ENCODE measurements at regions not wholly inside any gene's neighbourhood (a gene's known extent, or its start where the extent isn't known, plus 50 kb on each side); places are given as distances from the start of the nearest gene placed in this dataset.

DNA sequence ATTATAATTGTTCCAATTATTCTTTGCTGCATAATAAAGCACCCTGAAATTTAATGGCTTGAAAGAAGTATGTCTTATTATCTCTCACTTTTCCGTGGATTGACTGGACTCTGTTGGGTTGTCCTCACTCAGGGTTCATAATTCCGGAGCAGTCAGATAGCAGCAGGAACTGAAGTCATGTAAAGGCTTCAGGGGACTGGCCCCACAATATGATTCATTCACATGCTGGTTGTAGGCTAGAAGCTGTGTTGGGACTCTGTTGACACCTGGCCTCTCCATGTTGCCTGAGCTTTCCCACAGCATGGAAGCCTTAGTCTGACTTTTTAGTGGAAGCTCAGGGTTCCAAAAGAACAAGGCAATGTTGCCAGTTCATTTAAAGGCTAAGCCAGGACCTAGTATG, 367.1 kb upstream of the ADGRL2 start:
- DNase-seq (ENCODE audit: low spot score) = no peak

DNA sequence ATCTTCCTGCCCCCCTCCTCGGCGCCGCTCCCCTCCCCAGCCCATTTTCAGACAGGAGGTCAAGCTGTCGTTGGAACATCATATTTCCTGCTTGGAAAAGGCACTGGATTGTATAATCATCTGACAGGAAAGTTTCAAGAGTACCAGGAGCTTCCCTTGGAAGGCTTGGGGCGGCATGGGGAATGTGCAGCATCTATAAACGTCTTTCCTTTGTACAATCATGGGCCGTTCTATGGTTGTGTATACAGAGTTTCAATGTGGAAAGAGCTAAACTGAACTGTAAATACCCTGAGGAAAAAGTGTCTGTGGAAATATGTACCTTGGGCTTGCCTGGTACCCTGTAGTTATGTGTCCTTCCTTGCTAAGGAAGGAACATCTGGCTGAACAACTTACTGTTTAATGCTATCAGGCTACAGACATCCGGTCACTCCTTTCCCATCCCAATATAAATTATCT, 368.1 kb upstream of the ADGRL2 start:
- no peak for DNase-seq (ENCODE audit: low spot score)

DNA sequence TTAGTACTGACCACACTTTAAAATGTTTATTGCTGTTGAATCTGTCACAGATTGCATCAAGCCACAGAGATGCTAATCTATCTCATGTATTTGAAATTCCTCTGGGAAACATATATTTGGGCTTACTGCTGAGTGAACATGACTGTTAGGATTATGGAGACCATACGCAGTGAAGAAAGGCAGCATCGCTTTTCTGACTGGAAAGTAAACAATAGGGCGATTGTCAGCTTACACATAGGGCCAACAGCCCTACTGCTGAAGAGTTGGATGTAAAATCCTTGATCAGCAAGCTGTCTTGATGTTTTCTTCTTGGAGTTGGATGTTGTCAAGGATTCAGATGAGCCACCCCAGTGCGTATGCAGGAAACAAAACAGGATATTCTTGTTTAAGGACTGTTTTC, 368.7 kb upstream of the ADGRL2 start:
- DNase-seq (ENCODE audit: low spot score) = no peak

DNA sequence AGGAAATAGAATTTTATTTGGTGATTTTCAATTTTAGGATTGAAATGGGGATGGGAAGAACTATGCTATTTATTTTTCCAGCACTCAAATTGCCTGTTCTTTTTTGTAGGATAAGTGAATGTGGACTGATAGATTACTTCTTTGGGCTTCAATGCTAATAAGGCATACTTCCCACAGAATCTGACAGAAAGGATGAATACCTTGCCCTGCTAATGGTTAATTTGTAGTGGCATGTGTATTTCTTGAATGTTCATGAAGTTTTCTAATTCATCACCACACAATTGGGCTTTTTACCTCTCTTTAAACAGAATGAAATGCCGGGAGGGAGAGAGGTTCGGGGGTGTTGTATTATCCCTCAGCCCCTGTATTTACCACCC, 369.1 kb upstream of the ADGRL2 start:
- DNase-seq (ENCODE audit: low spot score) = no peak

DNA sequence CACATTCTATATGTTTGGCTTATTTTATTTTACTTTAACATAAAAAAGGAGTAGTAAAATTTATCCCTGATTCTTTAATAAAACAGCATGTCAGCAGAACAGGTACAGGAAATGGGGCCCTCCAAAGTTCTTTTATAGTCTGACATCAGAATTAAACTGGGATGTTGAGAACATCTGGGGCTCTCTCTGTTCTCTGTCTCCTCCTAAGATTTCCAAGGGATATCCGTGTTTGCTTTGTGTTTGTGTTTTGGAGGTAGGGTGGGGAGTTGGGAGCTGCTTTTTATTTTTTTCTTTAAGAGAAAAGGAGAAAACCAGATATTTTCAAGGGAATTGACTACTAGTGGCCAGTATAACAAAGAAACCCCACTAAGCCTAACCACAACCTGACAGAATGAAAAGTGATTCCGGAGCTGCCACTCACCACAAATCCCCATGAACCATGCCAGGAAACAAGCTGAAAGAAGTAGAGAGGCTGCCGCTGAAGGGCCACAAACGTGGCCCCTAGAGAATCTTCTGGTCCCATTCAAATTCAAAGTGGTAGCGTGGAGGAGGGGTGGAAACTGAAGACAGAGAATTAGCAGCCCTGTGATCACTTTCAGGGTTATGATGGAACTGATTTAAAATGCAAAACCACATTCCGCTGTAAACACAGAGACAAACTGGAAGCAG, 369.6 kb upstream of the ADGRL2 start:
- DNase-seq (ENCODE audit: low spot score) = no peak

DNA sequence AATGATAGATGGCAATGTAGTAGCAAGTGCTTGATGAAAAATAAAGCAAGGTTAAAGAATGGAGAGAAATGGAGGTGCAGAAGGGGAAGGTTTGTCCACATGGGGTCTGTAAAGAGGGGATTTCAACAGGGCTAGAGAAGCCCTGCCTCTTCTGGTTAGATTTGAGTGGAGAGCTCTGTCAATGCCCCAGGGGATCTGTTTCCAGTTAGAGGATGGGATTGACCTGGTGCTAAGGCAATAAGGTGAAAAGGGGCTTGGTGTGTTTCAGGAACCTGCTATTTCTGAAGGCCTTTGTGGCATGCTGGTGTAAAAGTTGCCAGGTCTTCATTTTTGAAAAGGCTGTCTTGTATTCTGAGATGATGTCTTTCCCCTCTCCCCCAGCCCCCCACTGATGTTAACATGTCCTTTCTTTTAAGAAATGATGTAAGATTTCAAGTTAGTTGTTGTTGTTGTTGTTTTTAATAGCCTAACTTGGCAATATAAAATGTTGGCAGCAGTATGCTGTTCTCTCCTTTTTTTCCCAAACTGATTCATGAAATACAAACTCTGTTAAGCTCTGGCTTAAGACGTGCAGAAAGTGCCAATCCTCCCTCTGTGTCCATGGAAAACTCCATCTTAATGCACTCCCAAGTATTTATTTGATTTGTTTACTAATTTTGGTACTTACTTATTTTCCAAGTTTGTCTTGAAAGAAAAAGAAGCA, 370.3 kb upstream of the ADGRL2 start:
- DNase-seq (ENCODE audit: low spot score) = no peak

DNA sequence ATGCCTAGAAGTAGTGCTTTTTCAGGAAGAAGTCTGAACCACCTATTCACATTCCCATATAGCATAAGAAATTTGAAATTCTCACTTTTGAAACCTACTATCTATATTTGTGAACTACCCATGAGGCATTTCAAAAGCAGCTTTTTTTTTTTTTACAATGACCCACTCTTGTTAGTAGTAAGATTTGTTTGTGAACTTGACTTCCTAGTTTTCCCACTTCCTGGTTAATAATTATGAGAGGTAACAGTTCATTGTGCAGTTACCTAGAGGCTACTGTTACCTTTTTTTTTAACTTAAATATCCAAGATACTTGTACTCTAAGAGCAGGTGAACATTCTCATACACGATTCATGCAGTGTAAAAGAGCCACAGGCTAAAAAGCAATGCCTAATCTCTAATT, 371.7 kb upstream of the ADGRL2 start:
- no peak for DNase-seq (ENCODE audit: low spot score)

DNA sequence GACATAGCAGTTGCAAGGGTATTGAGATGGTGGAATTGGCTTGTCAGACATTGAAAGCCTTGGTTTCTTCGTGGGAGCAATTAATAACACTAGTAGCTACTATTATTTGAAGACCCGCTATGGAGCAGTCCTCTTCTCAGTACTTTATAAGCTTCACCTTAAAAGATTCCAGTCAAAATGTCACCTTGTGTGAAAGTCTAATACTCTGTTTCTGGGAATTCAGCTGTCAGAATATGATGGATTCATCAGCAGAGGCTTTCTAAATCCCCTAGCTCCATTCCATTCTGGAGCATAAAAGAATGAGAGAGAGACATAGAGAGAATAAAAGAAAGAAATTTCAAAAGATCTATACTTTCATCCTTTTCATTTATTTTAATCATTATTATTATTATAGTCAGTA, 375.9 kb upstream of the ADGRL2 start:
- no peak for DNase-seq (ENCODE audit: low spot score)

DNA sequence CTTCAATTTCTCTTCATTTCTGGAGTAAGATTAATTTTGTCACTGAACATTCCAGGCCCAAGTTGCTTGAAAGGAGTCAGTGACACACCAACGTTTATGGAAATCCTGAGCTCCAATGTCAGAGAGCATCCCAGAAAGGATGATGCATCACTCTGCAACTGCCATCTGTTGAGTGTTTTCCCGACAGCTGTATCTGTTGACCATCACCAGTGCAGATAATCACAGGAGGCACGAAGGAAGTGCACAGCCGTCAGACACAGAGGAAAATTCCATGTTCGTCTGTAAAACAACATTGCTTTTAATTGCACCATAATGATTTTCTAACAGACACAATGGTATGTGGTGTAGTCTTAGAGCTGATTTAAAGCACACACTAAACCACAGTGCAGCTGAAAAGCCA, 376.7 kb upstream of the ADGRL2 start:
- DNase-seq (ENCODE audit: low spot score) = no peak

DNA sequence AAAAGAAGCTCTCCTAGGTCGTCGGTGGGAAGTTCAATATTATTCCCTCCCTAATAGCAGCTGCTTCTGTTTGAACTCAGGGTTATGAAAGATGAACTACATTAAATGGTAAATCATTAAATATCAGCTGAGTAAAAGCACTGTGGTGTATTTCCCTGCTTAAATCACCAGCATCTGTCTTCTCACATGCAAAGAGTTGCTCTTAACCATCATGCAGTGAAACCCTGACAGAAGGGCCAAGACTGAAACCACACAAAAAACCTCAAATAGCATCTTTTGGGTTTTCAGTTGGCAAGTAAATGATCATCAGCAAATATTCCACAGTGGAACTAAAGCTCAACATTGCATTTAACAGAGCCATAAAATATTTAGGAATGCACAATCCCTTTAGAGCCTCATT, 380.0 kb upstream of the ADGRL2 start:
- DNase-seq (ENCODE audit: low spot score) = no peak

DNA sequence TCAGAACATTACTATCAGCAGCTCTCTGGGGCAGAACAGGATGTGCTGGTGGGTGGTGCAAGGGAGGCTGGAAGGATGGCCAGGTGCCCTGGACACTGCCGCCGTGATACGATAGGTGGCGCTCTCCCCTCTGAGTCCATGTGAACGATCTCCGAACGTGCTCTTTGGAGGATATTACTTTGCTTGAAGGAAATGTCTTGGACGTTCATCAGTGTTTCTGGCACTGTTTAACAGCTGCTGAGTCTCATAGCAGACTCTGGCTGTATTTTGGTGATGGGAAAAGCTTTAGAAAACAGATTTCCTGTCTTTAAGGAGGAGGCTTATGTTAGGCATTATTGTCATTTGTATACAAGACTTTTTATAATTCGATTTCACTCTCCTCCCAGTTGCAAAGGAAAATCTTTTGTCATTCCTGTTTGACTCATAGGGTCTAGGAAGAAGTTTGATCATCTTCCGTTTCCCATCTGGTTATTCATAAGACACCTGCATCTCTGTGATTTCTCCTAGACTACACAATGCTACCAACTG, 386.2 kb upstream of the ADGRL2 start:
- DNase-seq (ENCODE audit: low spot score) = no peak

DNA sequence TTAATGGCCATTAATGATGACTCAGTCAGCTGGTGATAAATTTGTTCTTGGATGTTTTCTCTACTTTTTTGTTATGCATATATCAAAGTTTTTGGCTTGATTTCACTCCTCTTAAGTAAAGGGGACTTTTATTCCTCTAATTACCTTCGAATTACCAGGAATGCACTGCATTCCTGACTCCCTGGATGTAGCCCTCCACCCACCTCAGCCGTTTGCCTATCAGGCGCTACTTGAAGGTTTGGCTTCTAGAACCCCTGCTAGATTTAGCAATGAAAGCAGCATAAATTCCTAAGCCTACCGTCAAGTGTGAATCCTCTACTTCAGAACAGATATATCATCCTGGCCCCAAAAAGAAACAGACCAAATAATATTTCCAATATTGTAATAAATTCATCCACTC, 387.8 kb upstream of the ADGRL2 start:
- DNase-seq (ENCODE audit: low spot score) = no peak

DNA sequence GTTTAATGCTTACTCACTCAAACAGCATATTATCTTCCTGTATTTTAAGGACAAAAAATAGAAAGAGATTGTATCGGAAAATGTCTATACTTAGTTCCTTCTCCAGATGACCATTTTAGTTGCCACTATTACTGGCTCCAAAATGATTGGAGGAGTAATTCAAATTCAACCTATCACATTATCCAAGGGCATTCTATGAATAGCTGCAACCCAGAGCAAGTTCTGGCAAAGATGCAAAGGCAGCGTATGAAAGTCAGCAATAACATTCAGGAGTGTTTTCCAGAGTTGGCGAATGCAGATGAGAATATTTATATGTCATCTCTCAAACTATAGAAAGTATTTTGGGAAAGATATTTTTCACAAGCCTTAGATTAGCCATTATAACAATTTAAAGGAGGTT, 389.8 kb upstream of the ADGRL2 start:
- DNase-seq (ENCODE audit: low spot score) = no peak

DNA sequence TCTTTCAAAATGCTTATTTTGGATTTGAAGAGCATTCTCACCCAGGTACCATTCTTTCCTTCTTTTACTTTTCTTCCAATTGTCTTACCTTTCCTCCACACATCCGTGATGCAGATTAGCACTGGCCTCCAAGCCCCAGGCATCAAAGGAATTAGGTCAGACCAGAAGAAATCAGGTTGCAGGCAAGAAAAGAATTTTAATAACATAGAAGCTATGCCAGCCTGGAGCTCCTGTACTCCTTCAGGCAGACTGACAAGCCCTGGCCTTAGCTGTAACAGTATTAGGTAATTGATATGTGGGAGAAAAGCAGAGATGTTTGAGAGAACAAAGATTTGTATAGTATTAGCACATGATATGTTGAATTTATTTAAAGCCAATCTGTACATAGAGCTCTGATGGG, 390.4 kb upstream of the ADGRL2 start:
- DNase-seq (ENCODE audit: low spot score) = peak; percentile 34

DNA sequence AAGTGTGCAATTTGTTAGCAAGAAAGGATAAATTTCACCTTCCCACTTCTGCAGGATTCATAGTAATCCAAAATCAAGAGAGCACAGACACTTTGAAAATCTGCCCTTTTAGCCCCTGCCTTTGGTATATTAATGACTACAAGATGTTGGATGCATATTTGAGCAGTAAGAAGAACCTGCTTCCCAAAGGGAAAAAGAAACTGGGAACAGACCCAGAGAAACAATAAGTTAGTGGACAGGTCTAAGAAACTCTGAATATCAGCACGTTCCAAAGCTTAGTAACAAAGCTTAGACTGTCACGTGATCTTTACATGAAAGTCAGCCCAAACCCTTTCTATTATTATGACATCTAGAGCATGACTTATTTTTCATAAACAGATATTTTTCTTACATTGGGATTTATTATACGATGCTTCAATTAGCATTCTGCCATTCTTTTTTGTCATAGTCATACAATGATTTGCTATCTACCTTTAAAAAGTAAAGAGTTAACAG, 390.9 kb upstream of the ADGRL2 start:
- DNase-seq (ENCODE audit: low spot score) = no peak

DNA sequence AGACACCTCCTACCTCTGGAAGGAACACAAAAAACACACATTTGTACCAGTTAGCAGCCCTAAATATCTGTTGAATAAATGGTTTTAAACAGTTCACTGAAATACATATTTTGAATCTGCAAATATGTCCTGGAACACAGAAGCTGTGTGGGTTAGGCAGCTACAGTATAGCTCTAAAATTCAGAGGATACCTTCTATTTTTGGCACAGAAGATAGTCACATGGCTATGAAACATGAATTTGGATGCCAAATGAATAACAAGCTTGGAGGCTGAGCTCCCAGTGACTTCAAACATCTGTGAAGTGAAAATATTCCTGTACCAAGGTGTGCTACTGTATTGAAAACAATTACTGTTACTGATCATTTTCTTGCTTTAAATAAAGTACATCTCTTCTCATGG, 391.5 kb upstream of the ADGRL2 start:
- DNase-seq (ENCODE audit: low spot score) = peak; percentile 42

DNA sequence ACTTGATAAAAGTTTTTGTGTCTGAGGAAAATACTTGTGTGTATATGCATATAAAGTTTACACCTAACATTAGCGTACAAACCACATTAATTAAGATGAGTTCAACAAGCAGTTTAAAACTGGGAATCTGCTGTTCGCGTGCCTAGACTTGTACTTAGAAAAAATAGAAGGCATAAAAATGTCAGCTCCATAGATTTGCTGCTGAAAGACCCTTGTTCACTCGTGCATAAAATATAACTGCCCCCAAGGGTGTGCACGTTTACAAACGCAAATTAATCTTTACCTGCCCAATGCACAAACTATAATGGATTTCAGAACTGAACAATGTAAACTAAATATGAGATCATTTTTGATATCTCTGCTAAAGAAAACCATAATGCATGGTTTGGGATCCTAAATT, 392.3 kb upstream of the ADGRL2 start:
- no peak for DNase-seq (ENCODE audit: low spot score)

DNA sequence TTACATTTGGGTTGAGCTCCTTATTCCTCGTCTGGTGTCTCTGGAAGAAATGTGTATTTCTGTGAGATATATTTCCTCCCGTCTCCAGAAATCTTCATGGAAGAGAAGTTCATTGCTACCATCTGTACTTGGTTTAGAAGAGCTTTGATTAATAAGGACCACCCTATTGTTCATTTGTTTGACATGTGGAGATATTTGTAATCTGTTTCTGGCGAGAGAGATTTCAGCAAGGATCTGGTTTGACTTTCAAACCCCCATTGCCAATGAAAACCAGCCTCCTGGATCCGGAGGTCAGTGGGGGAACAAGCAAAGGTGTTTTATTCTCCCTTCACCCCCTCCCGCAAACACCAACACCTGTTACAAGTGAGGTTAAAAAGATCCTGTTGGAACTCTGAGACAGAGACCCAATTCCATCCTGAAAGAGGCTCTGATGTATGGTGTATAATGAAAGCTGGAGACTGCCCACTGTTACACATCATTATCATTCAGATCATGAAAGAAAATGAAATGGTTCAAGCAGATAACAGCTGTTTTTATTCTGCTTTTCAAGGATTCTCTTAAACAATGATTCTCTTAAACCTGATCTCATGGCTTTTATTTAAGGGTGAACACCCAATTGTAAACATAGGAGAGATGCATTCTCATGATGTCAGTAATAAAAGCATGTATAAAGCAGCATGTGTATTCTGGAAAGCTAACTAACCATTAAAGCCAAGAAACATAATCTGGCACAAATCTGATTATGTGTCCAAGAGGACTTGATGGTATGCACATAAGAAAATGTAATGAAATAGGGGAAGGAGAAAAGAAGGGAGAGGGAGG, 393.5 kb upstream of the ADGRL2 start:
- DNase-seq (ENCODE audit: low spot score) = no peak

DNA sequence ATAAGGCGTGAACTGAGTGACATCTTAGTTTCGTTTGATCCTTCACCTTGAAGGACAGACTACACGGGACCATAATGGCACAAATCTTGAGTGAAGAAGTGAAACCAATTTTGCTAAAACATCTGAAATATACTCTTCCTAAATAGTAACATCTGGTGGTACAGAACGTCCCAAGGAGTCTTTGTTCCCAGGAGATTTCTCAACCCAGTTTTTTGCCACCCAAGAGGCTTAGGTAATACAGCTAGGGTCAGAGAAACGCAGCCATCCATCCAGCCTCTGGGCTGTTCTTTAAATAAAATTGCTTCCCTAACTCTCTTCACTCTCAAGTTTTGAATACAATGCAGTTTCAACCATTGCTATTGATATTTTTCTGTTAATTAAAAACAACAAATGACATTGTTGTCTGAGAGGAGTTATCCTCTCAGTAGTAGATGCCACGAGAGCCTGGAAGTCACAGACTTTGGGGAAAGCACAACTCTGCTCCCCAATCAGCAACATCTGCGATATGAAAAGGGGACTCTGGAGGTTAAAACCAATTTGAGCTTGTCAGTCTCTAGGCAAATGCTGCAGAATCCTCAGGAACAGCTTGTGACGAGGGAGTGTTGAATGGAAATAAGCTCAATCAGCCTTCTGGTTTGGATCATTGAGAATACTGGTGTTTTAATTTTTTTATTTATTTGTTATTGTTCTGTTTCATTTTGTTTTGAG, 394.3 kb upstream of the ADGRL2 start:
- DNase-seq (ENCODE audit: low spot score) = no peak

DNA sequence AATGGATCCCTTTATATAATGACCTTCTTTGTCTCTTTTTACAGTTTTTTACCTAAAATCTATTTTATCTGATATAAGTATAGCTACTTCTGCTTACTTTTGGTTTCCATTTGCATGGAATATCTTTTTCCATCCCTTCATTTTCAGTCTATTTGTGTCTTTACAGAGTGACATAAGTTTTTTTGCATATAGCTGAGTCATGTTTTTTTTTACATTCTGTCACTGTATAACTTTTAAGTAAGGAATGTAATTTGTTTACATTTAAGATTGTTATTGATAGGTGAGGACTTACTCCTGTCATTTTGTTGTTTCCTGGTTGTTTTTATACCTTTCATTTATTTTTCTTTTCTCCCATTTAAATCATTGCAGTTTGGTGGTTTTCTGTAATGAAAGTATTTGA, 402.7 kb upstream of the ADGRL2 start:
- no peak for DNase-seq (ENCODE audit: low spot score)

DNA sequence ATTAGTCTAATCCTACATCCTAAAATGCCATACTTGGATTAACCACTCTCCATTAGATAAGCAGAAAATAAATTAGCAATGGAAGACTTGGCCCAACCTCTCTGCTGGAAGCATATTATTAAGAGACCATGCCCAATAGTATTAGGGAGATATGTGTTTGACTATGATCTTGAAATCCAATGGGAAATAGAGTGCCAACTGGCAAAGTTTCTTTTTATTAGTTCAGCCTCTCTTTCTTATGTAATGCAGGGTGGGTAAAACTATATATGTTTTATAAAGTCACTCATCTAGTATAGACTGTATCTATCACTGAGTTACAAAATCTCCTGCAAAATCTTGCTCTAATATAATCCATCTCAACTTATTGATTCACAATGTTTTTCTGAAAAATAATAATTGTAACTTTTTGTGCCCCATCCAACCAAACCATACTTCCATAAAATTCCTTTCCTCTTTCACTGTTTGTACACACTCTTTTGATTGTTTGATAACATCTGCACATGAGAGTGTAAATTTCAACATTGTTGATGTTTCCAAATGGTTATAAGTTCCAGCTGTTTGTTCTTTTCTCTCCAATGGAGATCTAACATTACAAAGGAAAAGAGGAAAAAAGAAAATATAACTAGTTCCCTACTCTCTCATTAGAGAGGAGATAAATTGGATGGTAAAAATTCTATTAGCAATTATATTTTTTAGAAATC, 408.1 kb upstream of the ADGRL2 start:
- DNase-seq (ENCODE audit: low spot score) = no peak
